WERI-Rb-1 (cell line): ENCODE measurements at regions not wholly inside any gene's neighbourhood (a gene's known extent, or its start where the extent isn't known, plus 50 kb on each side); places are given as distances from the start of the nearest gene placed in this dataset.

Experiments
- DNase-seq: peaks from one replicate; pipeline ENCODE4 v3.0.0-alpha.2; 2020
- H3K27ac ChIP-seq: fragments of 250-450 bp; sonication (Bioruptor Pico); 2 replicates; pipeline ENCODE4 v1.5.1; 2020; ENCODE audit warnings: mild to moderate bottlenecking, moderate library complexity
- H3K27me3 ChIP-seq: fragments of 250-450 bp; sonication (Bioruptor Pico); 2 replicates; pipeline ENCODE4 v1.5.1; 2021; ENCODE audit warnings: mild to moderate bottlenecking, low read depth, moderate library complexity; ENCODE audit not compliant: insufficient read depth, severe bottlenecking
- H3K36me3 ChIP-seq: fragments of 250-450 bp; sonication (Bioruptor Pico); 2 replicates; pipeline ENCODE4 v1.5.1; 2020; ENCODE audit warnings: mild to moderate bottlenecking, moderate library complexity
- H3K4me3 ChIP-seq: 2 replicates; pipeline ENCODE4 v1.5.1; 2011; ENCODE audit warnings: low read depth, mild to moderate bottlenecking, control low read depth, low read length
- H3K9me3 ChIP-seq: fragments of 250-450 bp; sonication (Bioruptor Pico); 2 replicates; pipeline ENCODE4 v1.5.1; 2021; ENCODE audit warnings: mild to moderate bottlenecking, moderate library complexity; ENCODE audit not compliant: severe bottlenecking
- CTCF ChIP-seq: IDR thresholded peaks from 2 replicates; pipeline ENCODE4 v1.5.1; 2011; ENCODE audit warnings: low read depth, mild to moderate bottlenecking, control low read depth, inconsistent platforms, low read length

GRCh38 chr16:6132121-6132520, 1034.5 kb upstream of the EEF2KMT start:
- Histone ChIP-seq H3K9me3 (no peaks in the 10 kb centered on the region), H3K4me3 (no peak overlapping the region), H3K36me3 (no peaks in the 10 kb centered on the region), H3K27me3 (no peaks in the 10 kb centered on the region), H3K27ac (no peak overlapping the region)
- no peak for TF ChIP-seq CTCF
- DNase-seq = no peak

GRCh38 chr16:6131526-6132050, 1034.0 kb upstream of the EEF2KMT start:
- Histone ChIP-seq H3K27ac (no peak overlapping the region), H3K27me3 (no peaks in the 10 kb centered on the region), H3K9me3 (no peaks in the 10 kb centered on the region), H3K36me3 (no peaks in the 10 kb centered on the region), H3K4me3 (no peak overlapping the region)
- TF ChIP-seq CTCF = no peak
- no peak for DNase-seq

GRCh38 chr16:6125483-6126259, 1028.1 kb upstream of the EEF2KMT start:
- Histone ChIP-seq H3K4me3 (no peak overlapping the region), H3K9me3 (no peaks in the 10 kb centered on the region), H3K27me3 (no peaks in the 10 kb centered on the region), H3K27ac (no peak overlapping the region), H3K36me3 (no peaks in the 10 kb centered on the region)
- no peak for TF ChIP-seq CTCF
- no peak for DNase-seq

GRCh38 chr16:6124136-6124535, 1026.5 kb upstream of the EEF2KMT start:
- Histone ChIP-seq H3K4me3 (no peak overlapping the region), H3K27me3 (no peaks in the 10 kb centered on the region), H3K27ac (no peak overlapping the region), H3K9me3 (no peaks in the 10 kb centered on the region), H3K36me3 (no peaks in the 10 kb centered on the region)
- TF ChIP-seq CTCF = no peak
- no peak for DNase-seq

- TF ChIP-seq CTCF = no peak
- H3K27me3 ChIP-seq = no peaks in the 10 kb centered on the region
- no peaks in the 10 kb centered on the region for H3K36me3 ChIP-seq
These were observed 1024.8 kb upstream of the EEF2KMT start for GRCh38 chr16:6122401-6122800.

GRCh38 chr16:6114691-6115090, 1017.1 kb upstream of the EEF2KMT start:
- DNase-seq = peak; percentile 44
- Histone ChIP-seq H3K27me3 (no peaks in the 10 kb centered on the region), H3K27ac (no peak overlapping the region), H3K9me3 (no peaks in the 10 kb centered on the region), H3K4me3 (no peak overlapping the region), H3K36me3 (no peaks in the 10 kb centered on the region)
- TF ChIP-seq CTCF = no peak

More at GRCh38 chr16:6122401-6122800, 1024.8 kb upstream of the EEF2KMT start:
- DNase-seq = peak; percentile 69
- no peak overlapping the region for H3K27ac ChIP-seq
- no peak overlapping the region for H3K4me3 ChIP-seq
- no peaks in the 10 kb centered on the region for H3K9me3 ChIP-seq
